ENCODE measurements at regions not wholly inside any gene's neighbourhood (a gene's known extent, or its start where the extent isn't known, plus 50 kb on each side); places are given as distances from the start of the nearest gene placed in this dataset.

- no peak for DNase-seq
- H3K27ac ChIP-seq, result no peak overlapping the region
- H3K36me3 ChIP-seq, result no peaks in the 10 kb centered on the region
- no peaks in the 10 kb centered on the region for H3K9me3 ChIP-seq (ENCODE audit: severe bottlenecking)
- H3K27me3 ChIP-seq (ENCODE audit: insufficient read depth, low read depth, severe bottlenecking), result no peaks in the 10 kb centered on the region
- H3K4me3 ChIP-seq (ENCODE audit: low read depth, low read length), result no peak overlapping the region
- TF ChIP-seq, protein P1, sequence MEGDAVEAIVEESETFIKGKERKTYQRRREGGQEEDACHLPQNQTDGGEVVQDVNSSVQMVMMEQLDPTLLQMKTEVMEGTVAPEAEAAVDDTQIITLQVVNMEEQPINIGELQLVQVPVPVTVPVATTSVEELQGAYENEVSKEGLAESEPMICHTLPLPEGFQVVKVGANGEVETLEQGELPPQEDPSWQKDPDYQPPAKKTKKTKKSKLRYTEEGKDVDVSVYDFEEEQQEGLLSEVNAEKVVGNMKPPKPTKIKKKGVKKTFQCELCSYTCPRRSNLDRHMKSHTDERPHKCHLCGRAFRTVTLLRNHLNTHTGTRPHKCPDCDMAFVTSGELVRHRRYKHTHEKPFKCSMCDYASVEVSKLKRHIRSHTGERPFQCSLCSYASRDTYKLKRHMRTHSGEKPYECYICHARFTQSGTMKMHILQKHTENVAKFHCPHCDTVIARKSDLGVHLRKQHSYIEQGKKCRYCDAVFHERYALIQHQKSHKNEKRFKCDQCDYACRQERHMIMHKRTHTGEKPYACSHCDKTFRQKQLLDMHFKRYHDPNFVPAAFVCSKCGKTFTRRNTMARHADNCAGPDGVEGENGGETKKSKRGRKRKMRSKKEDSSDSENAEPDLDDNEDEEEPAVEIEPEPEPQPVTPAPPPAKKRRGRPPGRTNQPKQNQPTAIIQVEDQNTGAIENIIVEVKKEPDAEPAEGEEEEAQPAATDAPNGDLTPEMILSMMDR (IDR thresholded peaks at IDR 0.05; ENCODE audit: low read depth, low read length), result no peak
These were observed 161.3 kb upstream of the NR5A2 start for GRCh38 chr1:199866210-199866617.

GRCh38 chr1:199867601-199868000, 159.9 kb upstream of the NR5A2 start:
- no peak for DNase-seq
- H3K36me3 ChIP-seq, result no peaks in the 10 kb centered on the region
- H3K27me3 ChIP-seq (ENCODE audit: insufficient read depth, low read depth, severe bottlenecking), result no peaks in the 10 kb centered on the region
- H3K4me3 ChIP-seq (ENCODE audit: low read depth, low read length), result no peak overlapping the region
- no peaks in the 10 kb centered on the region for H3K9me3 ChIP-seq (ENCODE audit: severe bottlenecking)
- H3K27ac ChIP-seq, result no peak overlapping the region
- TF ChIP-seq, protein P1 (IDR thresholded peaks at IDR 0.05; ENCODE audit: low read depth, low read length), result no peak

- Histone ChIP-seq H3K27me3 (ENCODE audit: insufficient read depth, low read depth, severe bottlenecking) (no peaks in the 10 kb centered on the region), H3K4me3 (ENCODE audit: low read depth, low read length) (no peak overlapping the region), H3K27ac (no peak overlapping the region), H3K9me3 (ENCODE audit: severe bottlenecking) (no peaks in the 10 kb centered on the region), H3K36me3 (no peaks in the 10 kb centered on the region)
- TF ChIP-seq, protein P1 (IDR thresholded peaks at IDR 0.05; ENCODE audit: low read depth, low read length), result no peak
- no peak for DNase-seq
These were observed 158.7 kb upstream of the NR5A2 start for GRCh38 chr1:199868777-199869176.

DNA sequence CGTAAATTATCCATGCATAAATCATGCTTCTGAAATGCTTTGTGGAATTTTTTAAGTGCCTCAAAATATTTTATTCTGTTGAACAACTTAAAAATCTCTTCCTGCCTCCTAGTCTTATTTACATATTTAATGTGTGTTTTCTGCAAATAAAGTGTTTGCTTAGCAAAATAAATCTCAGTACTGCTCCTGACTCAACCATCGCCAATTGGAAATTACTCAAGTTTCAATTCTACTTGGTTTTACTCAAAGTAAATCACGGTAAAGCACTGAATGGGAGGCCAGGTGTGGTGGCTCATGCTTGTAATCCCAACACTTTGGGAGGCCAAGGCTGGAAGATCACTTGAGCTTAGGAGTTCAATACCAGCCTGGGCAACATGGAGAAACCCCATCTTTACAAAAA, 152.2 kb upstream of the NR5A2 start:
- no peak overlapping the region for H3K4me3 ChIP-seq (ENCODE audit: low read depth, low read length)

DNA sequence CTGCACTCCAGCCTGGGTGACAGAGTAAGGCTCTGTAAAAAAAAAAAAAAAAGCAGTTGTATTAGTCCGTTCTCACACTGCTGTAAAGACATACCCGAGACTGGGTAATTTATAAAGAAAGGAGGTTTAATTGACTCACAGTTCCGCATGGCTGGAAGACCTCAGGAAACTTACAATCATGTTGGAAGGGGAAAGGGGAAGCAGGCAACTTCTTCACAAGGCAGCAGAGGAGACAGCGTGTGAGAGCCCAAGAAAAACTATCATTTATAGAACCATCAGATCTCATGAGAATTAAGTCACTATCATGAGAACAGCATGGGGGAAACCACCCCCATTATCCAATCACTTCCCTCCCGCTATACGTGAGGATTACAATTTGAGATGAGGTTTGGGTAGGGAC, 151.7 kb upstream of the NR5A2 start:
- no peaks in the 10 kb centered on the region for H3K27me3 ChIP-seq (ENCODE audit: insufficient read depth, low read depth, severe bottlenecking)
- no peak overlapping the region for H3K27ac ChIP-seq
- no peaks in the 10 kb centered on the region for H3K36me3 ChIP-seq
- no peak for DNase-seq
- peaks cover 3% of the 10 kb centered on the region for H3K9me3 ChIP-seq (ENCODE audit: severe bottlenecking)
- no peak overlapping the region for H3K4me3 ChIP-seq (ENCODE audit: low read depth, low read length)
- TF ChIP-seq, protein P1 (IDR thresholded peaks at IDR 0.05; ENCODE audit: low read depth, low read length), result no peak

More for the DNA sequence above, 152.2 kb upstream of the NR5A2 start:
- DNase-seq, result no peak
- TF ChIP-seq, protein P1 (IDR thresholded peaks at IDR 0.05; ENCODE audit: low read depth, low read length), result no peak
- no peaks in the 10 kb centered on the region for H3K36me3 ChIP-seq
- H3K27ac ChIP-seq, result no peak overlapping the region
- H3K27me3 ChIP-seq (ENCODE audit: insufficient read depth, low read depth, severe bottlenecking), result no peaks in the 10 kb centered on the region
- peaks cover 1% of the 10 kb centered on the region for H3K9me3 ChIP-seq (ENCODE audit: severe bottlenecking)
